Fibroblast of the aortic adventitia (primary cell): ENCODE measurements at regions not wholly inside any gene's neighbourhood (a gene's known extent, or its start where the extent isn't known, plus 50 kb on each side); places are given as distances from the start of the nearest gene placed in this dataset.

Experiments used
- DNase-seq: peaks from one replicate; pipeline ENCODE4 v3.0.0-alpha.2; 2010; ENCODE audit warnings: low read depth
- H3K4me3 ChIP-seq: 2 replicates; pipeline ENCODE4 v1.5.1; 2011; ENCODE audit warnings: low read depth, mild to moderate bottlenecking, control low read depth, low read length, moderate library complexity
- CTCF ChIP-seq: IDR thresholded peaks from 2 replicates; pipeline ENCODE4 v1.5.1; 2011; ENCODE audit warnings: mild to moderate bottlenecking, low read length, control low read depth, inconsistent platforms; ENCODE audit not compliant: insufficient read depth

- H3K4me3 ChIP-seq, result no peak overlapping the region
- no peak for TF ChIP-seq CTCF
- no peak for DNase-seq
Measured at GRCh38 chr4:162700815-162701361, 465.8 kb downstream of the NAF1 start.

- no peak for TF ChIP-seq CTCF
- no peak for DNase-seq
- H3K4me3 ChIP-seq, result no peak overlapping the region
Measured at GRCh38 chr4:162700358-162700757, 466.3 kb downstream of the NAF1 start.

DNA sequence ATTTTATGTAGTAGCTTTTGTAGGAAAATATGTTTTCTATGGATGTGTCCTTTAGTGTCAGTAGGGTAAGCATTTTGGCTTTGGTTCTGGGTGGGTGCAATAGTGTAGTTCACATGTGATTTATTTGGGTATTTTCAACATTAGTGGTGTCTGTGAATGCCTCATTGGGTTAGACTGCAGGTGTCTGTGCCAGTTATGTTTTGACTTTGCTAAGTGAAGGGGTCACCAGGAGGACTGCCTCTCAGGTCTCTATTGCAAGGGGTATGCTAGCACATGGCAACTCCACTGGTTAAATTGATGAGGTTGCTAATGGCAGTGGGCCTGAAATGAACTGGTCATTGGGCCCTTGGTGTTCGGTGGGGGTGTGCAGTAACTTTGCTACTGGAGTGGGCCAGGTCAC is 467.1 kb downstream of the NAF1 start:
- no peak for TF ChIP-seq CTCF
- no peak for DNase-seq
- no peak overlapping the region for H3K4me3 ChIP-seq

- H3K4me3 ChIP-seq, result no peak overlapping the region
- no peak for DNase-seq
- no peak for TF ChIP-seq CTCF
Measured at GRCh38 chr4:162685410-162685809, 481.3 kb downstream of the NAF1 start.

DNA sequence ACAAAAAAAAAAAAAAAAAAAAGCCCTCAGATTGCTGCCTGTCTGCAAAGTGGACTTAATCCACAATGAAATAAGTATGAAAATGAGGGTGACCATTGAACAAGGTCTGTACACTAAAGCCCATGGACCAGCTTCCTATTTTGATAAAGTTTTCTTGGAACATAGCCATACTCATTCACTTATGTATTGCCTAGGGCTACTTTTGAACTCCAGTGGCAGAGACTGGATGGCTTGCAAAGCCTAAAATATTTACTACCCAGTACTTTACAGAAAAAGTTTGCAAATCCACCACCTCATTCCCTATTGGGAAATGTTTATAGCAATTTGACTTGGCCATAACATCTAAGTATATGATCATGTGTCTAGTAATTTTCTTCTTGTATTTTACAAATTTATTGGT is 481.7 kb downstream of the NAF1 start:
- no peak for TF ChIP-seq CTCF
- H3K4me3 ChIP-seq, result no peak overlapping the region
- DNase-seq, result no peak

DNA sequence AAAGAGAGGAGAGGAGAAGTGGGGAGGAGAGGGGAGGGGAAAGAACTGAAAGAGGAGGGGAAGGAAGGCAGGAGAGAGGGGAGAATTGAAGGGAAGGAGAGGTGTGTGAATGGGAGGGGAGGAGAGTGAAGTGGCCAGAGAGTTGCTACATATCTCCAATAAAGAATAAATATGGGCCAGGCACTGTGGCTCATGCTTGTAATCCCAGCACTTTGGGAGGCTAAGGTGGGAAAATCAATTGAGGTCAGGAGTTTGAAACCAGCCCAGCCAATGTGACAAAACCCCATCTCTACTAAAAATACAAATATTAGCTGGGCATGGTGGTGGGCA is 482.4 kb downstream of the NAF1 start:
- no peak for TF ChIP-seq CTCF
- no peak overlapping the region for H3K4me3 ChIP-seq
- DNase-seq, result no peak

- H3K4me3 ChIP-seq, result no peak overlapping the region
- DNase-seq, result no peak
- no peak for TF ChIP-seq CTCF
Measured at GRCh38 chr4:162683659-162684370, 482.9 kb downstream of the NAF1 start.
